H9 (cell line): ENCODE measurements at regions not wholly inside any gene's neighbourhood (a gene's known extent, or its start where the extent isn't known, plus 50 kb on each side); places are given as distances from the start of the nearest gene placed in this dataset.

Experiments used
- DNase-seq: peaks from one replicate; pipeline ENCODE4 v3.0.0-alpha.2; 2017
- H2AFZ ChIP-seq: one replicate; pipeline ENCODE4 v1.6.1; 2013; ENCODE audit warnings: mild to moderate bottlenecking, low read length, control low read depth, moderate library complexity
- H2AK5ac ChIP-seq: 2 replicates; pipeline ENCODE4 v1.6.1; 2013; ENCODE audit warnings: low read length, control low read depth, mixed read lengths; ENCODE audit not compliant: insufficient read length
- H2BK120ac ChIP-seq: one replicate; pipeline ENCODE4 v1.6.1; 2013; ENCODE audit warnings: low read depth, mild to moderate bottlenecking, low read length, control low read depth, inconsistent platforms; ENCODE audit not compliant: poor library complexity, severe bottlenecking
- H2BK12ac ChIP-seq: 2 replicates; pipeline ENCODE4 v1.6.1; 2013; ENCODE audit warnings: low read length, control low read depth, mixed read lengths, low read depth; ENCODE audit not compliant: insufficient read length
- H2BK15ac ChIP-seq: 2 replicates; pipeline ENCODE4 v1.6.1; 2013; ENCODE audit warnings: low read depth, low read length, control low read depth
- H2BK20ac ChIP-seq: one replicate; pipeline ENCODE4 v1.6.1; 2013; ENCODE audit warnings: low read depth, mild to moderate bottlenecking, low read length, control low read depth, inconsistent platforms; ENCODE audit not compliant: poor library complexity, severe bottlenecking
- H2BK5ac ChIP-seq: 2 replicates; pipeline ENCODE4 v1.6.1; 2013; ENCODE audit warnings: low read length, control low read depth, mixed read lengths; ENCODE audit not compliant: insufficient read length
- H3K14ac ChIP-seq: 2 replicates; pipeline ENCODE4 v1.6.1; 2013; ENCODE audit warnings: low read length, control low read depth; ENCODE audit not compliant: insufficient read depth
- H3K18ac ChIP-seq: 2 replicates; pipeline ENCODE4 v1.6.1; 2013; ENCODE audit warnings: low read depth, mild to moderate bottlenecking, mixed read lengths, low read length, control low read depth; ENCODE audit not compliant: insufficient read length
- H3K23ac ChIP-seq: 2 replicates; pipeline ENCODE4 v1.6.1; 2013; ENCODE audit warnings: low read length, control low read depth, mixed read lengths, low read depth; ENCODE audit not compliant: insufficient read length
- H3K23me2 ChIP-seq: 2 replicates; pipeline ENCODE4 v1.6.1; 2013; ENCODE audit warnings: low read depth, mild to moderate bottlenecking, mixed read lengths, low read length, control low read depth; ENCODE audit not compliant: insufficient read length, poor library complexity, severe bottlenecking
- H3K27ac ChIP-seq: 2 replicates; pipeline ENCODE4 v1.5.1; 2013; ENCODE audit warnings: low read length, control low read depth, mixed read lengths, low read depth; ENCODE audit not compliant: insufficient read length
- H3K27me3 ChIP-seq: 2 replicates; pipeline ENCODE4 v1.6.1; 2013; ENCODE audit warnings: low read length, control low read depth, inconsistent platforms; ENCODE audit not compliant: insufficient read depth
- H3K4ac ChIP-seq: 2 replicates; pipeline ENCODE4 v1.6.1; 2013; ENCODE audit warnings: low read depth, mild to moderate bottlenecking, control low read depth, inconsistent platforms, low read length, moderate library complexity
- H3K4me1 ChIP-seq: 2 replicates; pipeline ENCODE4 v1.6.1; 2013; ENCODE audit warnings: low read length, control low read depth, inconsistent platforms; ENCODE audit not compliant: insufficient read depth
- H3K4me2 ChIP-seq: 2 replicates; pipeline ENCODE4 v1.6.1; 2013; ENCODE audit warnings: low read length, control low read depth, mixed read lengths; ENCODE audit not compliant: insufficient read length, insufficient read depth
- H3K56ac ChIP-seq: 2 replicates; pipeline ENCODE4 v1.6.1; 2013; ENCODE audit warnings: low read depth, mild to moderate bottlenecking, mixed read lengths, low read length, control low read depth; ENCODE audit not compliant: insufficient read length
- H3K79me1 ChIP-seq: 2 replicates; pipeline ENCODE4 v1.6.1; 2013; ENCODE audit warnings: low read depth, mild to moderate bottlenecking, moderate library complexity, low read length, control low read depth, inconsistent platforms; ENCODE audit not compliant: insufficient read depth, poor library complexity, severe bottlenecking
- H3K79me2 ChIP-seq: 2 replicates; pipeline ENCODE4 v1.6.1; 2013; ENCODE audit warnings: low read length, control low read depth, inconsistent platforms; ENCODE audit not compliant: insufficient read depth
- H3K9ac ChIP-seq: 2 replicates; pipeline ENCODE4 v1.6.1; 2013; ENCODE audit warnings: low read length, control low read depth, mixed read lengths; ENCODE audit not compliant: insufficient read length; ENCODE audit errors: extremely low read depth
- H3K9me3 ChIP-seq: one replicate; pipeline ENCODE4 v1.6.1; 2013; ENCODE audit warnings: low read depth, low read length, inconsistent platforms; ENCODE audit not compliant: control insufficient read depth
- H3T11ph ChIP-seq: one replicate; pipeline ENCODE4 v1.6.1; 2013; ENCODE audit warnings: mild to moderate bottlenecking, low read length, control low read depth, inconsistent platforms
- H4K20me1 ChIP-seq: one replicate; pipeline ENCODE4 v1.6.1; 2013; ENCODE audit not compliant: control insufficient read depth, insufficient read length, insufficient read depth
- H4K5ac ChIP-seq: 2 replicates; pipeline ENCODE4 v1.6.1; 2013; ENCODE audit warnings: low read depth, mild to moderate bottlenecking, mixed read lengths, low read length, control low read depth; ENCODE audit not compliant: insufficient read length
- H4K8ac ChIP-seq: replicated peaks from 2 replicates; pipeline ENCODE4 v1.6.1; 2013; ENCODE audit warnings: low read length, control low read depth, mixed read lengths, low read depth; ENCODE audit not compliant: insufficient read length
- H4K91ac ChIP-seq: 2 replicates; pipeline ENCODE4 v1.6.1; 2013; ENCODE audit warnings: low read depth, mild to moderate bottlenecking, moderate library complexity, mixed read lengths, low read length, control low read depth; ENCODE audit not compliant: insufficient read length
- H3K27ac Mint-ChIP-seq, 3 experiments: 2 replicates in 2 of 3; 3 replicates in 1 of 3; pipeline ENCODE4 v1.8.0; 2020 to 2021; ENCODE audit warnings: mixed read lengths in 3 of 3, mild to moderate bottlenecking in 1 of 3, moderate library complexity in 1 of 3
- H3K27me3 Mint-ChIP-seq: 2 replicates; pipeline ENCODE4 v1.8.0; 2021; ENCODE audit warnings: low read depth, mild to moderate bottlenecking, moderate library complexity, mixed read lengths
- H3K36me3 Mint-ChIP-seq, 3 experiments: 2 replicates in 2 of 3; 3 replicates in 1 of 3; pipeline ENCODE4 v1.8.0; 2020 to 2021; ENCODE audit warnings: low read depth in 3 of 3, mixed read lengths in 3 of 3; ENCODE audit not compliant: insufficient read depth in 1 of 3
- H3K4me1 Mint-ChIP-seq, 2 experiments: 2 replicates each; pipeline ENCODE4 v1.8.0; 2020; ENCODE audit warnings: mixed read lengths in 2 of 2
- H3K4me3 Mint-ChIP-seq, 2 experiments: 2 replicates in 1 of 2; 3 replicates in 1 of 2; pipeline ENCODE4 v1.8.0; 2020 to 2021; ENCODE audit warnings: mild to moderate bottlenecking in 2 of 2, mixed read lengths in 2 of 2, moderate library complexity in 1 of 2
- H3K9me3 Mint-ChIP-seq, 2 experiments: 2 replicates in 1 of 2; 3 replicates in 1 of 2; pipeline ENCODE4 v1.8.0; 2020; ENCODE audit warnings: mild to moderate bottlenecking in 2 of 2, mixed read lengths in 2 of 2, moderate library complexity in 1 of 2
- WGBS: extraction: QIAGEN DNeasy Blood & Tissue Kit; methylation state at CpG from one replicate; pipeline ENCODE4 v1.1.7; 2013; ENCODE audit warnings: missing lambda C conversion rate, low lambda C conversion rate, mixed read lengths; ENCODE audit not compliant: insufficient read length; ENCODE audit errors: extremely low coverage; 5-methylcytosine and 5-hydroxymethylcytosine counted together
- TF ChIP-seq, protein P1 (sequence below): fragments of 200-600 bp; sonication (generic); conservative IDR thresholded peaks from 3 replicates; pipeline ENCODE4 v1.8.0; 2021; ENCODE audit warnings: antibody characterized with exemption, mild to moderate bottlenecking

- Histone ChIP-seq H2BK15ac (no peak overlapping the region), H3K56ac (no peak overlapping the region), H3K27ac (no peak overlapping the region), H4K5ac (no peak overlapping the region), H3K9me3 (no peaks in the 10 kb centered on the region), H4K20me1 (no peaks in the 10 kb centered on the region), H2BK120ac (no peak overlapping the region), H3K9ac (no peak overlapping the region), H3K23ac (no peak overlapping the region), H2AFZ (no peak overlapping the region), H3K27me3 (no peaks in the 10 kb centered on the region; the same call in 1 of the 2 replicates), H4K91ac (no peak overlapping the region), H3K4ac (no peak overlapping the region), H4K8ac (no peak overlapping the region), H3K4me2 (no peak overlapping the region), H2AK5ac (no peak overlapping the region), H2BK12ac (no peak overlapping the region), H3K14ac (no peak overlapping the region), H3K79me2 (no peaks in the 10 kb centered on the region), H2BK20ac (no peak overlapping the region), H3K79me1 (no peaks in the 10 kb centered on the region), H3K23me2 (no peaks in the 10 kb centered on the region), H3K4me1 (no peaks in the 10 kb centered on the region; the same call in 1 of the 2 replicates), H3T11ph (no peak overlapping the region), H3K18ac (no peak overlapping the region), H2BK5ac (no peak overlapping the region)
- Mint-ChIP-seq H3K27me3 (peaks cover 40% of the 10 kb centered on the region), H3K9me3 (peaks cover 4 to 11% of the 10 kb centered on the region in 2 experiments; a peak in 4 of 5 replicates), H3K4me1 (peaks cover 13 to 24% of the 10 kb centered on the region in 2 experiments), H3K27ac (no peak overlapping the region), H3K4me3 (no peak overlapping the region), H3K36me3 (peaks cover 0 to 8% (median 0%) of the 10 kb centered on the region in 3 experiments; a peak in 4 of 7 replicates)
- no CpG with 5 or more reads among the region's 1 CpG for WGBS
- TF ChIP-seq, protein P1, sequence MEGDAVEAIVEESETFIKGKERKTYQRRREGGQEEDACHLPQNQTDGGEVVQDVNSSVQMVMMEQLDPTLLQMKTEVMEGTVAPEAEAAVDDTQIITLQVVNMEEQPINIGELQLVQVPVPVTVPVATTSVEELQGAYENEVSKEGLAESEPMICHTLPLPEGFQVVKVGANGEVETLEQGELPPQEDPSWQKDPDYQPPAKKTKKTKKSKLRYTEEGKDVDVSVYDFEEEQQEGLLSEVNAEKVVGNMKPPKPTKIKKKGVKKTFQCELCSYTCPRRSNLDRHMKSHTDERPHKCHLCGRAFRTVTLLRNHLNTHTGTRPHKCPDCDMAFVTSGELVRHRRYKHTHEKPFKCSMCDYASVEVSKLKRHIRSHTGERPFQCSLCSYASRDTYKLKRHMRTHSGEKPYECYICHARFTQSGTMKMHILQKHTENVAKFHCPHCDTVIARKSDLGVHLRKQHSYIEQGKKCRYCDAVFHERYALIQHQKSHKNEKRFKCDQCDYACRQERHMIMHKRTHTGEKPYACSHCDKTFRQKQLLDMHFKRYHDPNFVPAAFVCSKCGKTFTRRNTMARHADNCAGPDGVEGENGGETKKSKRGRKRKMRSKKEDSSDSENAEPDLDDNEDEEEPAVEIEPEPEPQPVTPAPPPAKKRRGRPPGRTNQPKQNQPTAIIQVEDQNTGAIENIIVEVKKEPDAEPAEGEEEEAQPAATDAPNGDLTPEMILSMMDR: no peak
- no peak for DNase-seq
These were observed 143.6 kb upstream of the SLITRK1 start for GRCh38 chr13:84025824-84026223.
